ENCODE measurements at regions not wholly inside any gene's neighbourhood (a gene's known extent, or its start where the extent isn't known, plus 50 kb on each side); places are given as distances from the start of the nearest gene placed in this dataset.

GRCh38 chr5:61251874-61252642 is 80.0 kb upstream of the ZSWIM6 start:
- H3K9ac ChIP-seq (ENCODE audit: low read depth, low read length): no peak overlapping the region
- no peak overlapping the region for H3K4me3 ChIP-seq (ENCODE audit: low read depth in 1 of 2, low read length in 2 of 2)
- no peak overlapping the region for H3K27ac ChIP-seq (ENCODE audit: low read length)
- ATAC-seq (ENCODE audit: insufficient read depth, low read depth) (no peak), DNase-seq (no peak)
- H3K27me3 ChIP-seq (ENCODE audit: insufficient read depth, low read length, poor library complexity): peaks cover 4% of the 10 kb centered on the region
- H2AFZ ChIP-seq (ENCODE audit: low read depth, low read length): no peak overlapping the region
- TF ChIP-seq CTCF (IDR thresholded peaks at IDR 0.05; ENCODE audit: borderline replicate concordance, extremely low read depth, low read length, poor library complexity, severe bottlenecking) (no peak), EZH2 (IDR thresholded peaks at IDR 0.05; ENCODE audit: borderline replicate concordance, low read depth, low read length, severe bottlenecking) (no peak)
- no peaks in the 10 kb centered on the region for H3K79me2 ChIP-seq (ENCODE audit: insufficient read depth, low read length)
- H3K36me3 ChIP-seq (ENCODE audit: insufficient read depth, low read length): no peaks in the 10 kb centered on the region
- H3K4me2 ChIP-seq (ENCODE audit: insufficient read depth, low read length): no peak overlapping the region
- no peaks in the 10 kb centered on the region for H3K9me3 ChIP-seq (ENCODE audit: insufficient read depth, low read length, severe bottlenecking)
- H3K4me1 ChIP-seq (ENCODE audit: insufficient read depth, low read length): no peaks in the 10 kb centered on the region
- no peaks in the 10 kb centered on the region for H4K20me1 ChIP-seq (ENCODE audit: insufficient read depth, low read length)

- Histone ChIP-seq H3K27ac (ENCODE audit: low read length) (no peak overlapping the region), H3K9ac (ENCODE audit: low read depth, low read length) (no peak overlapping the region), H3K27me3 (ENCODE audit: insufficient read depth, low read length, poor library complexity) (peaks cover 4% of the 10 kb centered on the region), H3K36me3 (ENCODE audit: insufficient read depth, low read length) (no peaks in the 10 kb centered on the region), H4K20me1 (ENCODE audit: insufficient read depth, low read length) (no peaks in the 10 kb centered on the region), H3K4me2 (ENCODE audit: insufficient read depth, low read length) (no peak overlapping the region), H3K9me3 (ENCODE audit: insufficient read depth, low read length, severe bottlenecking) (no peaks in the 10 kb centered on the region), H3K4me3 (ENCODE audit: low read depth in 1 of 2, low read length in 2 of 2) (no peak overlapping the region), H3K79me2 (ENCODE audit: insufficient read depth, low read length) (no peaks in the 10 kb centered on the region), H2AFZ (ENCODE audit: low read depth, low read length) (no peak overlapping the region), H3K4me1 (ENCODE audit: insufficient read depth, low read length) (no peaks in the 10 kb centered on the region)
- TF ChIP-seq EZH2 (IDR thresholded peaks at IDR 0.05; ENCODE audit: borderline replicate concordance, low read depth, low read length, severe bottlenecking) (no peak), CTCF (IDR thresholded peaks at IDR 0.05; ENCODE audit: borderline replicate concordance, extremely low read depth, low read length, poor library complexity, severe bottlenecking) (no peak)
- DNase-seq: no peak
- ATAC-seq (ENCODE audit: insufficient read depth, low read depth): no peak
Measured at GRCh38 chr5:61252643-61252925, 79.5 kb upstream of the ZSWIM6 start.

GRCh38 chr5:61253547-61253946 is 78.5 kb upstream of the ZSWIM6 start:
- ATAC-seq (ENCODE audit: insufficient read depth, low read depth) (no peak), DNase-seq (no peak)
- no peak overlapping the region for H3K4me3 ChIP-seq (ENCODE audit: low read depth in 1 of 2, low read length in 2 of 2)
- no peak overlapping the region for H3K9ac ChIP-seq (ENCODE audit: low read depth, low read length)
- no peaks in the 10 kb centered on the region for H4K20me1 ChIP-seq (ENCODE audit: insufficient read depth, low read length)
- peaks cover 4% of the 10 kb centered on the region for H3K27me3 ChIP-seq (ENCODE audit: insufficient read depth, low read length, poor library complexity)
- no peak for TF ChIP-seq EZH2 (IDR thresholded peaks at IDR 0.05; ENCODE audit: borderline replicate concordance, low read depth, low read length, severe bottlenecking)
- no peak for TF ChIP-seq CTCF (IDR thresholded peaks at IDR 0.05; ENCODE audit: borderline replicate concordance, extremely low read depth, low read length, poor library complexity, severe bottlenecking)
- H3K36me3 ChIP-seq (ENCODE audit: insufficient read depth, low read length): no peaks in the 10 kb centered on the region
- H3K79me2 ChIP-seq (ENCODE audit: insufficient read depth, low read length): no peaks in the 10 kb centered on the region
- H3K27ac ChIP-seq (ENCODE audit: low read length): no peak overlapping the region
- H3K9me3 ChIP-seq (ENCODE audit: insufficient read depth, low read length, severe bottlenecking): no peaks in the 10 kb centered on the region
- H2AFZ ChIP-seq (ENCODE audit: low read depth, low read length): no peak overlapping the region
- H3K4me2 ChIP-seq (ENCODE audit: insufficient read depth, low read length): no peak overlapping the region
- no peaks in the 10 kb centered on the region for H3K4me1 ChIP-seq (ENCODE audit: insufficient read depth, low read length)

Measured in DND-41 (cell line).